Fibroblast of skin of left biceps (primary cell): ENCODE measurements at regions not wholly inside any gene's neighbourhood (a gene's known extent, or its start where the extent isn't known, plus 50 kb on each side); places are given as distances from the start of the nearest gene placed in this dataset.
A peak's percentile ranks its signal among the peaks of the same experiment; 100 is the strongest.

ENCODE experiments used
- DNase-seq, 2 experiments: peaks; one replicate each; pipeline ENCODE4 v3.0.0-alpha.2; 2013; ENCODE audit warnings: low read depth in 2 of 2

DNA sequence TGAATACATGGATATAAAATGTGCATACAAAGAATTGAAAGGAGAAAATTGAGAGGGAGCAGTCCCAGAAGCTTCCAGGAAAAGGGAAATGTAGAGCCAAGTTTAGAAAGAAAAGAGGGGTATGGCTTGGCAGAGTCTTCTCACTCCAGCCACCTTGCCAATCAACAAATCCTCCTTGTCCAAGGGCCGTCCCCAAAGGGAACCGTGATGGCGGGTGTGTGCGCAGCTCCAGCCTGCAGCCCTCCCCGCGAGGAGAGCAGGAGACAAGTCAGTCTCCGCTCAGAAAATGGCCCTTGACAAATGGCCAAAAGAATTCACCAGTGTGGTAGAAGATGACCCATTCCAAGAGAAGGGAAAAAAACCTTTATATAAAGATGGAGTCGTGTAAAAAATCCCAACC lies 448.3 kb upstream of the POU3F3 start:
- no peak for DNase-seq

DNA sequence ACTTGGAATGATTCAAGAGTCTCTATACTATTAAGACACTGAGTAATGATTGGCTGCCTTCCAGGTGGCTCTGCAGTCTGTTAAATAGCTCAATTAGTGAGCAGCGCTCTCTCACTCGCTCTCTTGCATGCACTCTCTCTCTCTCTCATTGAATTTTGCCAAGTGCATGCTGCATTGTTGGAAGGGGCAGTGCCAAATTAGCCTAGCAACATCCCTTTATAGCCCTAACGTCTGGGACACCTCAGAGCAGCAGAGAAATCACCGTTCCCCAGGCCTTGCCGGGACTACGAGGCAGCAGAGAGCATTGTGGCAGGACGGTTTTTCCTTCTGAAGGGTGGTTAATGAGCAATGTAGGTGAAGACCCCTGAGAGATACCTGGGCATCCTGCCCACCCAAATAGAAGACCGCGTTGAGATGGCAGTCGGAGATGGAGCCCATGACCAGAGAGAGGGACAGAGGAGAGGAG lies 447.6 kb upstream of the POU3F3 start:
- DNase-seq: peak; percentile 23 to 34

DNA sequence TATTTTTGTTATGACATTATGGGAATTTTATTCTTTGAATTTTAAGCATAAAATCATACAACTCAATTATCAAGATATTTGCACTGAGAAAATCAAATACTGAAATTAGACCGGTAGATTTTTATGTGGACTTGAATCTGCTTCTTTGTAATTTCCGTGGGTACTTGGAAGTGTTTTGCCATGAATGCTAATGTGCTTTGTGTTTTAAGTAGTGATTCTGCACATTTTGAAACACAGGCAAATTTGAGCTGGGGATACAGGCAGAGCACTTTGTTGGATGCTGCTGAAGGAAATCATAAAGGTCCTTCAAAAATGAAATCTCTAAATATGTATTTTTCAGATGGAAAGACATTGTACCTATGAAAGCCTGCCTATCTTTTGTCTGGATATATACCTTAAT lies 446.3 kb upstream of the POU3F3 start:
- no peak for DNase-seq

DNA sequence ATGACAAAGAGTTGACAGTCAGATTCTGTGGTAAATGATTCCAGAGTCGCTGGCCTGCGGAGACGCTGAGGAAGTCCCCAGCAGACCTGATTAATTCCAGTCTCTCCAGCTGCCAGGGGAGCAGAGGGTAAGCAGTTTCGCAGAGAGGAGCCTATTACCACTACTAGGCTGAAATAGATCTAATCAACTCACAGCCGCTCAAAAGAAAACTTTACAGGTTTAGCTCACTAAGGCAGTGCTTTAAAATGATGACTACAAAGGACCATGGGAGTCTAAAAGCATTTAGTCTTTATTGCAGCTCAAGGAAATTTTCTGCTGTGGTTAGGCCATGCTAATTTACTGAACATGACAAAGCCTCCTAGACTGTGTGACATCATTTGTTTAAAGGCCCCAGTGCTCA lies 445.6 kb upstream of the POU3F3 start:
- DNase-seq: no peak

DNA sequence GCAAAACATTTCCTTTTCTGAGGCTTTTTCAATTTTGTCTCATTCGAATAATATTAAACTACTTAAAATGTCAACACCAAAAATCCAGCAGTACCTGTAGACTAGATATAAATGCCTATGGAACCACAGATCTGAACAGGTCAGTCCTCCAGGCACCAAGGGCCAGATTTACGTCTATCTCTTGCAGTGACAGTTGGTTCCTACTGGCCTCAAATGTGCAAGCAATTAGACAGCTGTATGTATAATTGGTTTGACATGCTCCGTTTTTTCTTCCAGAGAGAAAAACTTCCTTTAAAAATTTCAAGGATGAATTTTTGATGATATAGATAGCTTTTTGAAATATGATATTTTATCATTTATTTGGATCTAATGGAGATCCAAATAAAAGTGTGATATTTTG lies 443.8 kb upstream of the POU3F3 start:
- DNase-seq: no peak

DNA sequence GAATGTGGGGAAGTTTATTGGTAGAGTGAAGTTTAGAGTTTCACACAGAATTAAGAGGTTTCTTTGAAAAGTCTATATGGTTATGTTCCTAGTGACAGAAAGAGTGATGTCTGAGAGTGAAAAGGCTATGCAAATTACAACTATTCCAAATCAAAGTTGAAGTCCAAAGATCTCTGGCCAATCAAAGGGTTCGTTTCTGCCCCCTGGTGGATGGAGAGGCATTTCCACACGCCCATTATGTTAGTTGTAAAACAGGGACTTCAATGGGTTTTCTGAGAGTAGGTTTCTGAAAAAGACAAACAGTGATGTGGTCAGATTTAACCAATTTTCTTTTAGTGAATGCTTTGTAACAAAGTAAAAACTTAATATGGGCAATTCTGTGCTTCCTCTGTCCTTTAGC lies 441.5 kb upstream of the POU3F3 start:
- DNase-seq: no peak

DNA sequence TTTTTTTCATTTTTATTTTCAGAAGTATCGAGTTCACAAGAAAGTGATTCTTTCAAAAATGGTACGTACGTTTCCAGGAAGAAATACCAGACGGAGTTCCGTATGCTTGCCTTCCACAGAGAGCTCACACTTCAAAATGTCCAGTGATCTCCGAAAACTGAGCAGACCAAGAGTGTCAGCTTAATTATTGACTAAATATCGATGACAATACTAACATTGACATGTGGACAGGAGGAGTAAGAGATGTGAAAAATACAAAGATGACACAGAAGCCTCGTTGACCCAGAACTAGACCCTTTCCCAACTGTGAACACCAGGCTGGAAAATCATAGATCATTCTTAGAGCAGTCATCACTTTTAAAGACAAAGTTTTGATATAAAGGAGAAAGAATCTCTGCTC lies 440.0 kb upstream of the POU3F3 start:
- no peak for DNase-seq

DNA sequence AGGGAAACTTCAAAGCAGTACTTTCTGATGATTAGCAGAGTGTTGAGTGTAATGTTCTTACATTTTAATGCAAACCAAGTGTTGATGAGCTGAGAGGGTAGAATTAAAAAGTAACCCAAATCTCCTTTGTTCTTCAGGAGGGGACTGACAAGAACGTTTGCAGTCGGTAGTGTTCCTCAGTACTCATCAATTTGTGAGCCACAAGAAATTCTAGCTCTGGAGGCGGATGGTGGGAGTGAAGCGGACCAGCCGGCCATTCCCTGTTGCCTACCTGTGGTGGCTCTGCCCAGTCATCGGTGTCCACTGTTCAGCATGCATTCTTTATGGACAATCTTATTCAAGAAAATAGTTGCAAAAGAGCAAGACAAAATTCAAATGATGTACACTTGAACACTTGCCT lies 438.6 kb upstream of the POU3F3 start:
- DNase-seq: no peak

DNA sequence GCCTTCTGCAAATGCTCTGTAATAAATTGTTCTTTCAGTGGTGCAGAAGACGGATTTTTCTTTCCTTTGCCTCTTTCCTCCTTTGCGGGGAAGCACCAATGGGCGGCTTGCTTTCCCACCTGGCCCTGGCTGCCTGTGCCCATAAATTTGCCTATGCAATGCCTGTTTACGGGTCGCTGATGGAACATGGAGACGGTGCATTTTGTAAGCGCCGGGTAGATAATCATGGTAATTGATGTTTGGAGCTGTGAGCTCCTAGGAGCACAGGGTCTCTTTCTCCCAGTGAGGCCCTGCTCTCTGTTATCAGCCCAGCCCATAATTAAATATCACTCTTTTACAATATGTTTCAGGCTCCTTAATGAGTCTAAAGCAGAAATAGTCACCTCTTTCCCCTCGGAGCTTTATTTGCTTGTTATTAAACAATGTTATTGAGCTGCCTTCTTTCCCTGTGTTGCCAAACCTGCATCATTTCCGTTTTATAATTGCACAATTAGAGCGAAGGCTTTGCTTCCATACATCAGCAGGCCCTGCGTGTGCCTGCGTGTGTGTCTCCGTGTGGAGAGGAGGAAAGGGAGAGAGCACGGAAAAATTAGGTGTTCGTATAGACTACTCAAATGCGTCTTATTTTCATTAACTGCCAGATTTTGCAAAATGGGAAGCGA lies 437.4 kb upstream of the POU3F3 start:
- DNase-seq: no peak

DNA sequence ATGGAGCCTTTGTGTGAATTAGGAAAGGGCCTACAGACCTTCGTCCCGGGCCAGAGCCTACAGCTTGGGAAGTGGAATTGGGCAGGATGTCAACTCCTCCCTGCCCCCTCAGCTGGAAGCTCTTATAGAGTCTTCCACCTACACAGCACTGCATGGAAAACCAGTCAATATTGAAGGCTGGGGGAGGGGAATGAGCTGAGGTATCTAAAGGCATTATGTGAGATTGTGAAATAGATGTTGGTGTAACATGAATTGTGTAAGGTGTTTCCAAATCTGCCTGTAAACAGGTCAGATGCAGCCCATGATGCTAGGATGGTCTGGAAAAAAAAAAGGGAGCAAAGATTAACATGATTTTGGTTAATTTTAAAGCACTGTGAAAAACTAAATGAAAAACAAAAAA lies 433.5 kb upstream of the POU3F3 start:
- DNase-seq: no peak

DNA sequence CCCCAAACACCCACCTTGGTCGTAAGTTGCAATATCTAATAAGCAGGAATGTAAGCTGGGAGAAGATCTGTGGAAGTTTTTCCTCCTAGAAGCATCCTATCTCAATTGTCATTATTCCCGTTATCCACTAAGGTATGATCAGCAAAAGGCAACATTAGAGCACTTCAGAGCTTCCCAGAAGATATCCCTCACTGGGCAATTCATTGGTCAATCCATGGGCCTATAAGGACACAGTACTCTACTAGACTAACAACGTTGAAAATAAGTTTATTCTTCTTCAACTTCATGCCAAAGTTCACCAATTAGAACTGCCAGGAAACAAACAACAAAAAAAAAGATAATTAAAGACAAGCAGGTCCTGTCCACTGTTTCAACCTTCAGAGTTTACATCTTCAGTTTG lies 433.0 kb upstream of the POU3F3 start:
- no peak for DNase-seq

DNA sequence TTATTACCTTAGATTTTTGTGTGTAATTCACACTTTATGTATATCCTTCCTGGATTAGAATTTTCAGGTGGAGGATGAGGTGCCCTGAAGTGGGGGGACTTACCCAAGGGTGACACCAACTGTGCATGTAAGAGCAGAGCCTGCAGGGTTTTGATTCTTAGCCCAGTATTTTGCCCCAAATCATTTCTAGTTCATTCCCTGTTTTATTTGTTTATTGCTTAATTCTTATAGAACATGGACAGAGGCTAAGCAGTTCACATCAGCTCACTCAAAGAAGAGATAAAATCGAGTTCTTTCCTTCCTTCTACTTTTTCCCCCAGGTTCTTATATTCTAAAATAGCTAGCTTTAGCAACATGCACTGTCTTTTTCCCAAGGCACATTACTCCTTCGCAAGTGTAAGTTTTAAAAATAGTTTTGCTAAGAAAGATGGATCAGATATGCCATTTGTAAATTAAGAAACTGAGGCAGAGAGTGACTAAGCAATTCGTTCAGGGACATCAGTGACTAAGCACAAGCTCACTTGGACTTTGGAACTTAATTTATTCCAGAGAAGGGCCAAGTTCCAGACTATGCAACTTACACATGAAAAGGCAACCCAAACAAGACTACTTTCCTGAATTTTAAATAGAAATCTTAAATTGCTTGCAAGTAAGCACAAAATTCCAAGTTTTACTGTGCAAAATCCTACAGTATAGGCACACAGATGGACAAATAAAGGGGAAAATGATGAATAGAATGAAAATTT lies 427.9 kb upstream of the POU3F3 start:
- DNase-seq: no peak

DNA sequence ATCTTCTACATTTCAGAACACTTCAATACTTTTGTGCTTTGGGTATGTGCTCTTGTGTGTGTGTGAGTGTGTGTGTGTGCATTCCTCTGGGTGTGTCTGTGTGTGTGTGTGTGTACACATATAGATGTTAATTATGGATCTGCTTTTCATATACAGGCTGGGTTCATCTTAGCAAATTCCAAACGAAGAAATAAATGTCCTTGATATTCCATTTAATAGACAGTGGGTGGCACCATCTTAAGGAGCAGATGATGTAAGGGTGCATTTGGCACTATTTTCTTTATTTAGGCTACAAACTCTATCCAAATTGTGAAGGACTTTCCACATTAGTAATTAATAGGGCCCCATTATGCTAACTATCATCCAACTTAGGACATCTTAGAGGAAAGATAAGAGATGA lies 425.8 kb upstream of the POU3F3 start:
- DNase-seq: no peak

DNA sequence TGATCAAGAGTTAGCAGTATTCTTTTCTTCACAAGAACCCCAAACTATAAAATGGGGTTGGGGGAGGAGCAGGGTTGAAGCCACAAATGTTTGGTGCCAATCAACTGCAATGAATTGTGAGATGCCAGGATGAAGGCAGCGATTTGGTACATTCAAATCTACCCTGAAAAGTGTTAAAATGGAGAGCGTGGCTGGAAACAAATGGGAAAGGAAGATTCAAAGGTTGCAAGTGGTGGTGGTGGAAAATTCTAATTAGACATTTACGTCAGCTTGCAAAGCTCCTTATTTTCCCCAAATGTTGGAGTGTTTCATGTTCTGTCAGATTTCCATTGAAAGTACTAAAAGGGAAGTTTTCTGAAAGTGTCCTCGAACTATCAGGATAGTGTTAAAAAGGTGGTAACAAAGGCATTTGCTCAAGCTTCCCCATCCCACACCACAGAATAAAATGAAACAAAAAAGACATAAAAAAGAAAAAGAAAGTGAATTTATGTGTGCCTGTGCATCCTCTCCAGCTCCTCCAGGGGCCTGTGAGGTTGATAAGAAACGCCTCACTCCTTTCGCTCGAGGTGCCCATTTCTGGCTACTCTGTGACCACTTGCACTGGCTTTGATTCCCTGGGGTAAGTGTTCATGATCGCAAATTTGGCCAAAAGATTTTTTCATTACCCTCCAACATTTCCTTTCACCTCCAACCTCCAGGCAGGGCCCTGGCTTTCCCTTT lies 424.1 kb upstream of the POU3F3 start:
- DNase-seq: no peak

DNA sequence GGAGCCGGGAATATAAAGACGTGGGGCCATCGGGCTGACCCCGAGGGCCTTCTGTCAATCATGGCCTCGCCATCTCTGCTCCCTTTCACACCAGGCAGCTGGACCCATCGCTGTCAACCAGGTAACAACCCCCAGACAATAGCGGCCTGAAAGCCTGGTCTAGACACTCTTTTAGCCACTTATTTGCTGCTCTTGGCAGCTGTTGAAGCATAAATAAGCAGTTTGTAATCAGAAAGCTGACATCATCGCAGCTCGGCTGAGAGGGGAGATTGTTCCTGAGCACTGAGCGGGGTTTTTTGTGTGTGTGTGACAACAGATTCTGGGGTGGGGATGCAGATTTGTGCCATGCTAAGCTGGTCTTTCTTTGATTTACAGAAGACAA lies 423.6 kb upstream of the POU3F3 start:
- DNase-seq: no peak

DNA sequence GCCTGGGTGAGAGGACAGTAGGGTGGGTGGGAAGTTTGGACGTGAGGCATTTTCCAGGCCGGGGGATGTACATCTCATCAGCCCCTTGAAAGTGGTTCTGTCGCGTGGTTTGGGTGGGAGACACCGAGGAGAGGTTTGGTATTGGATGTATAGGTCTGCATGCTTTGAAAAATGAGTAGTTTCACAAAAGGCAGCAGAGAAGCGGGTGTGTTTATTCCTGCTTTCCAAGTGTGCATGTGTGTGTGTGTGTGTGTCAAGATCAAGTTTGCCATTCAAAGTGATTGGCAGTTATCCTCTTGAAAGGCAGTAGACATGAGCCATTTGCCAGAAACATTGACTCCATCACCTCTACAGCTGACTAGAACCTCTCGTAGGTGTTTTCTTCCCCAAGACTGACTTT lies 423.1 kb upstream of the POU3F3 start:
- no peak for DNase-seq

DNA sequence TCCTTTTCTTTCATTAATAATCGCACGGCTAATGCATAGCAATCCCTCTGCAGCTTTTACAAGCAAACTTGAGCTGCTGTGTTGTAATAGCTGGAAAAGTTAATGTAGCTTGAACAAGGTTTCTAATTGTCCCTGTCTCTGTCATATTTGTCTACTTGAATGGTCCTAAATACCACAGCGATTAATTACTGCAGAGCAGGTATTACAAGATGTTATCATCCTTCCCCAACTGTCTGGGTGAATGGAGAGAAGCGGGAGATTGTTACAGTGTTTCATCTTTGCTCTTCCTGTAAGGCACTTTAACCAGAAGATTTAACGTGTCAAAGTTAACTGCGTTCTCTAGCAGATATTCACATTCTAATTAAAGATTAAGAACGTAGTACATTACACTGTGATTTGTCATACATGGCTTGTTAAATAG lies 422.2 kb upstream of the POU3F3 start:
- DNase-seq: no peak

DNA sequence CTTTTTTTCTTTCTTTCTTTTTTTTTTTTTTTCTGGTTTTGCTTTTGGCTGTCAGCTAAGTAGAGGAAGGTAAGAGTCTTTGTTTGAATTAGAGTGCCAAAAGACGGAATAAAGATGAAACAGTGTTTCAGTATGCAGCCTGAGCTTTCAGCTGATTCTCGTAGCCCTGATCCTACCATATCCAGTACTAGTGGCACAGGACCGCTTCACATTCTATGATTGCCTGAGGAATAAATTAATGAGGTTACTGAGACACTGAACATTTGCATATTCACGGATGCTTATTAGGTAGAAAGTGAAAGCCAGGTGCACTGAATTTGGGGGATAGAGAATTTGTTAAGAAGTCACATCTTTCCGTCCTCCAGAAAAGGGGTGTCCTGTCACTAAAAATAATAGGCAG lies 421.5 kb upstream of the POU3F3 start:
- no peak for DNase-seq

DNA sequence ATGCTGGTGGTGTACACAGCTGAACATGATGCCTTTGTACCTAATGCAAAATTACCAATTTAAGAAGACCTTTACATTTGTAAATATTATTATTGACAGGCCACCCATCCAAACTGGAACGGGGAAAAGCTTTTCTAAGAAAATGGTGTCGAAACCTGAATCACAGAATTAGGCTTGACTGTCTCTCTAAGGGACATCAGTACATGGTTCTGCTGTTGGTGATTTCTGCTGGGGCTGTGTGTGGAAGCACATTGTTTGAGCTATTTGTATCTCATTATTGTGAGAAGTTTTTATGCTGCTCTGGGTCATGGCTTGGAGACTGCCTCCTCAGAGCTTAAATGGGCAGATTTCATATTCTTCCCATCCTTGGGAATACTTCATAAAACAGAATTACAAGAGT lies 420.9 kb upstream of the POU3F3 start:
- DNase-seq: no peak

DNA sequence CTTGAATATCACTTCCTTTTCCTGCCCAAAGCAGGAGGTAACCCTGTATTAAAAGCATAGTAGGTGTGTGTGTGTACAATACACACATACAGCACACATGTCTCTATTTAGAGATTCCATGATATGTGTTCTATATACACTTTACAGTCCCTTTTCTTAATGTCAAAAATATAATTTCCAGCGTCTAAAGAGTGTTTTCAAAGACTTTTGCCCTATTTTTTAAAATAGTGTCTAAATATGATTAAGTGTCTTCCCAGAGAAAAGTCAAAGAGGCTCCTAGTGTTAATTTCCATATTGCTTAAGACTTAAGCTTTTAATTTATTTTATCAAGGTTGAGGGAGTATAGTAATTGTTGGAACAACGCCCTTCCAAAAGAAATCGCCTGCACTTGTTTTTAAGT lies 420.3 kb upstream of the POU3F3 start:
- no peak for DNase-seq

DNA sequence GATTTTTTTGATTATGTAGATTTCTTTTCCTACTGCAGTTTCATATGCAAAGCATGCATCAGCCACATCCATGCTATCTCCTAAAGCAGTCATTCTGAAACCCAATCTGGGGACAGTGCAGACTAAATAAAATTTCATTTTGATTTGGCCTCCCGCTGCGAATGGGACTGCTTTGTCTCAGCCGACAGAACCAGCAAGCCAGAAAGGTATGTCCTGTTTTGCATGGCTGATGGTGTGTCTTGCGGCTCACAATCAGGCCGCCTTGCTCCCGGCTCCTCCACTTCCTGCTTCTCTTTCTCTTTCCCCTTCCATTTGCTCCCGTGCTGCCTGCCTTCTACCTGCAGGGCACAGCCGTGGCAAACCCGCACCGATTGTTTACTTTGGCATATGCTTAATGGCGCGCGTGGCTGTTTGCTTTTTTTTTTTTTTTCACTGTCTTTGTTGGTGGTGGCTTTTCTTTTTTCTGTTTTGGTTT lies 419.6 kb upstream of the POU3F3 start:
- peak; percentile 8 to 9 for DNase-seq

DNA sequence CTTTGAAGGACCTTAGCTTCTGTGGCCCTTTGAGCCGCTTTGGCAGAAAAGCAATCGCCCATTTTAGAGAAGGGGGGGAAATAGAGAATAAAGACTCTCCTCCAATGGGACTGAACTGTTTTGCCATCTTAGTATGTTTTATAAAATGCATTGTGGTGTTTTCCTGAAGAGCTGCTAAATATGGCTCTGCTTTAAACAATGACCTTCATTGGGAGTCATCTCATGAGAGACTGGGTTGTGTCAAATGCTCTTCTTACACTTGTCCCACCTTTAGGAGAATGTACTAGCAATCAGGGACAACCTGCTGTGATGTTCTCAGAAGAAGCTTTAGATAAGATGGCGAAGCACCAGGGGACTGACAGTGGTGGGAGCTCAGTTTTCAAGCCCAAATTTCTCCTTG lies 418.9 kb upstream of the POU3F3 start:
- no peak for DNase-seq

DNA sequence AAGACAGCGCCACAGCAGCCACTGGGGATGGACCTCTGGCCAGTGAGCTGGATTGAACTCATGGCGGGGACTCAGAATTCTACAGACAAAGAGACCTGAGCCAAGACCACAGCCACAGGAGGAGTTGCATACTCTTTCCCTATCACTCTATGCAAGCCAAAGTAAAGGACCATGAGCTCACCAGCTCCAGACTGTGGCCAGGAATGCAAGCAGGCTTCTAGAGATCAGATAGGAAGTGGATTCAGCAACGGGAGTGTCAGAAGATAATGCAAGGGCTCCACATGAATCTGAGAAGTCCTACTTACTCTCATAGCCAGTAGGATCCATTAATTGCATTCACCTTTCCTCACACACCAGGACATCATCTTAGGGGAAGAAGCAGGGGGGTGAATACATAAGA lies 415.4 kb upstream of the POU3F3 start:
- no peak for DNase-seq
